Uterus (tissue), 2 donors: ENCODE measurements at regions not wholly inside any gene's neighbourhood (a gene's known extent, or its start where the extent isn't known, plus 50 kb on each side); places are given as distances from the start of the nearest gene placed in this dataset.

Source experiments
- POLR2A ChIP-seq, 2 donors: fragments of 450-650 bp; IDR thresholded peaks; one replicate each; pipeline ENCODE4 v1.6.1; 2016; ENCODE audit warnings: antibody characterized with exemption in 2 of 2, mild to moderate bottlenecking in 1 of 2, moderate library complexity in 1 of 2
- TF ChIP-seq, protein P1 (sequence below), 4 experiments: fragments of 200-600 bp in 2 of 4; fragments of 450-650 bp in 2 of 4; sonication (generic) in 2 of 4; IDR thresholded peaks; one replicate each; pipeline ENCODE4 v1.5.1; 2016 to 2019; ENCODE audit warnings: antibody characterized with exemption in 4 of 4, mild to moderate bottlenecking in 2 of 4, moderate library complexity in 1 of 4

DNA sequence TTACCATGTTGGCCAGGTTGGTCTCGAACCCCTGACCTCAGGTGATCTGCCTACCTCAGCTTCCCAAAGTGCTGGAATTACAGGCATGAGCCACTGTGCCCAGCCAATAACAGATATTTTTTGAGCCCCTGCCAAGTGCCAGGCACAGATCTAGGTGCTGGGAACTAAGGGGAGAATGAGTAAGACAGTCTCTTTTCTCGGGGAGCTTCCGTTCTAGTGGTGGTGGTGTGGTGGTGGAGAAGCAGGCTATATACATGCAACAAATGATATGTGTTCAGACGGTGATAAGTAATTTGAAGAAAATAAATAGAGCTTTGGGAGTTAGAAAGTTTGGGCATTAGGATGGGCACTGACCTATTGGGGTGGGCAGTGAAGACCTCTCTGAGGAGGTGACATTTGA lies 76.7 kb upstream of the VKORC1L1 start:
- TF ChIP-seq, protein P1, sequence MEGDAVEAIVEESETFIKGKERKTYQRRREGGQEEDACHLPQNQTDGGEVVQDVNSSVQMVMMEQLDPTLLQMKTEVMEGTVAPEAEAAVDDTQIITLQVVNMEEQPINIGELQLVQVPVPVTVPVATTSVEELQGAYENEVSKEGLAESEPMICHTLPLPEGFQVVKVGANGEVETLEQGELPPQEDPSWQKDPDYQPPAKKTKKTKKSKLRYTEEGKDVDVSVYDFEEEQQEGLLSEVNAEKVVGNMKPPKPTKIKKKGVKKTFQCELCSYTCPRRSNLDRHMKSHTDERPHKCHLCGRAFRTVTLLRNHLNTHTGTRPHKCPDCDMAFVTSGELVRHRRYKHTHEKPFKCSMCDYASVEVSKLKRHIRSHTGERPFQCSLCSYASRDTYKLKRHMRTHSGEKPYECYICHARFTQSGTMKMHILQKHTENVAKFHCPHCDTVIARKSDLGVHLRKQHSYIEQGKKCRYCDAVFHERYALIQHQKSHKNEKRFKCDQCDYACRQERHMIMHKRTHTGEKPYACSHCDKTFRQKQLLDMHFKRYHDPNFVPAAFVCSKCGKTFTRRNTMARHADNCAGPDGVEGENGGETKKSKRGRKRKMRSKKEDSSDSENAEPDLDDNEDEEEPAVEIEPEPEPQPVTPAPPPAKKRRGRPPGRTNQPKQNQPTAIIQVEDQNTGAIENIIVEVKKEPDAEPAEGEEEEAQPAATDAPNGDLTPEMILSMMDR (IDR thresholded peaks at IDR 0.05) = no peak
- TF ChIP-seq POLR2A (IDR thresholded peaks at IDR 0.05) = no peak
